ENCODE measurements at regions not wholly inside any gene's neighbourhood (a gene's known extent, or its start where the extent isn't known, plus 50 kb on each side); places are given as distances from the start of the nearest gene placed in this dataset.

DNA sequence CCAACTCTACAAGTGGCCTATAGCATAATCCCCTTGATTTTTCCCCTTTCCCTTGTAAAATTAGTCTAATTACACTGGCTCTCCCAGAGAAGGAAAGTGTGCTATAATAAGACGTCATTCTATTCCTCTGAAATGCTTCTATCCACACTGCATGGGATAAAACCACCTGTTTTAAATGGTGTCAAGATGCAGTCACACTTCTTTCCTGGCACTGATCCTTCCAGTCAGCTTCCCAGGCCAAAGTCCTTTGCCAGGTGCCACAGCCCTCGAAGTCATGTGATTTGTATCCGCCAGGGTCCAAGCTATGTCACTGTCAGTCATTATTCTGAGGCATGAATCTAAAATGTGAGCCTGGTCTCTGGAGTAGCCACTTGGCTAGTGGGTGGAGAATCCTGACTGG, 169.0 kb upstream of the KIAA1217 start:
- TF ChIP-seq CTCF (IDR thresholded peaks at IDR 0.05) (no peak), ZFX (IDR thresholded peaks at IDR 0.05; ENCODE audit: borderline replicate concordance) (no peak)
- no peak overlapping the region for H3K27ac ChIP-seq

- H3K27ac ChIP-seq = no peak overlapping the region
- TF ChIP-seq ZFX (IDR thresholded peaks at IDR 0.05; ENCODE audit: borderline replicate concordance) (no peak), CTCF (IDR thresholded peaks at IDR 0.05) (no peak)
These were observed 167.9 kb upstream of the KIAA1217 start for GRCh38 chr10:24041034-24041433.

DNA sequence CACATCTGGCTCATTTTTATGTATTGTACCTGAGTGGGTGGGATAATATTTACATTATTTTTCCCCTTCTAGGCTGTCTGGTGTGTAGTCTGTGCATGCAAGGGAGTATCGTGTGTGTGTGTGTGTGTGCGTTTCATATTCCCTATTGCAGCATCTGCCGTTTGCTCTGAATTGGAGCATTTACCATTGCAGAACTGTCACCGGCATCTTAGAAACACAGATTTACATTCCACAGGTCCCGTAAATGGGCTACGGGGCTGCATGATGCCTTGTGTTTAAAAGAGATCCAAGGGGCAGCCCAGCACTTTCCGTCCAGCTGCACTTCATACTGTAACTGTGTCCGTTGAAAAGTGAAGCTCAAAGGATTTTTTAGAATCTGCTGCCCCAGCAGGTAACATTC, 167.1 kb upstream of the KIAA1217 start:
- no peak overlapping the region for H3K27ac ChIP-seq
- TF ChIP-seq ZFX (IDR thresholded peaks at IDR 0.05; ENCODE audit: borderline replicate concordance) = no peak
- TF ChIP-seq CTCF (IDR thresholded peaks at IDR 0.05) = no peak

- no peak overlapping the region for H3K27ac ChIP-seq
- TF ChIP-seq CTCF (IDR thresholded peaks at IDR 0.05) = no peak
These were observed 166.1 kb upstream of the KIAA1217 start for GRCh38 chr10:24042884-24043283.

DNA sequence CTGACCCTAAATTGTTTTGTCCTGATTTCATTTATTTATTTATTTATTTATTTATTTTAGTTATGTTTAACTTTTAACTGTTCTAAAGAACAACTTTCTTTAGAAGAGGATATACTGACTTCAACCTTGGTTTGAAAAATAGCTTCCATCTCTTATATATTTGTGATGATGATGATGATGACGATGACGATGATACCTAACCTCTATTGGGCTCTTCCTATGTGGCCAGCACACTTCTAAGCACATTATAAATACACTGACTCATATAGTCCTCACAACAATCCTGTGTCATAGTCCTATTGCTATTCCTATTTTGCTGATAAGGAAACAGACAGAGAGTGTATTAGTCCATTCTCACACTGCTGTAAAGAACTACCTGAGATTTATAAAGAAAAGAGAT, 162.9 kb upstream of the KIAA1217 start:
- TF ChIP-seq ZFX (IDR thresholded peaks at IDR 0.05; ENCODE audit: borderline replicate concordance) (no peak), CTCF (IDR thresholded peaks at IDR 0.05) (no peak)
- H3K27ac ChIP-seq = no peak overlapping the region

- no peak overlapping the region for H3K27ac ChIP-seq
- TF ChIP-seq ZFX (IDR thresholded peaks at IDR 0.05; ENCODE audit: borderline replicate concordance) (no peak), CTCF (IDR thresholded peaks at IDR 0.05) (no peak)
These were observed 161.8 kb upstream of the KIAA1217 start for GRCh38 chr10:24047176-24047575.

GRCh38 chr10:24054421-24054820, 154.5 kb upstream of the KIAA1217 start:
- H3K27ac ChIP-seq = no peak overlapping the region
- TF ChIP-seq CTCF (IDR thresholded peaks at IDR 0.05) = no peak
- TF ChIP-seq ZFX (IDR thresholded peaks at IDR 0.05; ENCODE audit: borderline replicate concordance) = no peak

Data from 22Rv1 (cell line).